ENCODE measurements at regions not wholly inside any gene's neighbourhood (a gene's known extent, or its start where the extent isn't known, plus 50 kb on each side); places are given as distances from the start of the nearest gene placed in this dataset.

DNA sequence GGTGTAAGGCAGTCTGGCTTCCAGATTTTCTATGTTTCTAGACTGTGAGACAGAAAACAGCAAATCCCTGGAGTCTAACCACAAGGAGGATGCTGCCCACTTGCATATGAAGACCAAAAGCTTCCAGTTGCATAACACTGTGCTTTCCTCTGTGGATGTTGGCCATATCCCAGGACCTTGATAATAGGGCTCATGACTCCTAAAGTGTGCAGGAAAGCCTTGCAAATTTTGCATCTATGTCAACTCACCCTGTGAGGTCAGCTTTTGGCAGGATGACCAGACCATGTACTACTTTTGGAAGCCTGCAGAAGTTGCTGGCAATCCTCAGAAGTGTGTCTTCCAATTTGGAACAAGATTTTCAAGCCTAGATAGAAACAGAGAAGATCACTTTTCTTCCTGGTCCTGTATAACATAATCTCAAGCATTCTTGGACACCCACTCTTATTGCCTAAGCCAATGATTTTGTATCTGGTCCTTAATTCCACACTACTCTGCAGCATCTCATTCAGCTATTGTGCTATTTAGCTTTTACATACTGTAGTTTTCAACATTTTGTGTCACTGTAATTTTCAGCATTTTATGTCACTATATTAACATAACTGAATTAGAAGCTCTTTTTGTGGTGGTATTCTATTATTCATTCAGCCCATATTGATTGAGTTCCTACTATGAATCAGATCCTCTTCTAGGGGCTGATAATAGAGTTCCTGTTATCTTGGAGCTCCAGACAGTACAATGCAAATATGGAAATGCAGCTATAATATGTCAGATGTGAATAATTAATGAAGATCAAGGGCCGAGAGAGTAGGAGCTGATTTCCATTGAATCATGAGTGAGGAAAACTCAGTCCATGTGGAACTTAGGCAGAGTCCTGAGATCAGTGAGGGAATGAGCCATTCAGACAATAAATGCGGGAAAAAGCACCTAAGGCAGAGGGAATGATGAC lies 85.3 kb upstream of the RAB27B start:
- CTCF ChIA-PET (ENCODE audit: partially characterized antibody): interaction anchor here (1.4 kb wide), 1 partner anchor 32 kb away, joined by 4 read pairs; no protein-coding TSS in a partner anchor
- Histone ChIP-seq H3K18ac (ENCODE audit: extremely low read depth, low read length) (no peak overlapping the region), H4K5ac (ENCODE audit: insufficient read length, low read depth, low read length) (no peak overlapping the region), H4K20me1 (replicated peaks in 1 of 2; ENCODE audit: control insufficient read depth in 1 of 2, insufficient read depth in 2 of 2, low read length in 2 of 2) (no peaks in the 10 kb centered on the region), H3K79me1 (ENCODE audit: low read depth, low read length) (no peaks in the 10 kb centered on the region), H2BK12ac (ENCODE audit: low read depth, low read length) (no peak overlapping the region), H4K8ac (ENCODE audit: extremely low read depth, insufficient read depth, low read length) (no peak overlapping the region), H2AFZ (ENCODE audit: low read length) (no peak overlapping the region), H2BK120ac (replicated peaks; ENCODE audit: low read depth, low read length) (no peak overlapping the region), H2BK5ac (ENCODE audit: low read depth, low read length) (no peak overlapping the region), H3K4ac (replicated peaks; ENCODE audit: insufficient read length, low read depth, low read length) (no peak overlapping the region), H3K36me3 (ENCODE audit: control insufficient read depth in 2 of 4, insufficient read depth in 4 of 4, low read length in 3 of 4) (no peaks in the 10 kb centered on the region), H3K27ac (ENCODE audit: low read depth, low read length) (no peak overlapping the region), H3K4me3 (ENCODE audit: extremely low read depth in 1 of 4, insufficient read depth in 2 of 4, low read depth in 3 of 4, low read length in 4 of 4) (no peak overlapping the region), H3K9me3 (ENCODE audit: insufficient read depth in 2 of 2, low read depth in 1 of 2, low read length in 1 of 2) (no peaks in the 10 kb centered on the region), H3K79me2 (ENCODE audit: control insufficient read depth in 1 of 2, insufficient read depth in 2 of 2, low read length in 2 of 2) (no peaks in the 10 kb centered on the region), H2AK5ac (ENCODE audit: low read depth, low read length) (no peak overlapping the region), H3K23ac (ENCODE audit: insufficient read length) (no peak overlapping the region), H3K4me2 (ENCODE audit: insufficient read depth in 1 of 2, low read depth in 2 of 2, low read length in 2 of 2) (no peak overlapping the region), H2BK20ac (ENCODE audit: low read length) (no peak overlapping the region), H3K4me1 (replicated peaks in 1 of 4; ENCODE audit: control insufficient read depth in 3 of 4, insufficient read depth in 4 of 4, low read length in 3 of 4) (no peaks in the 10 kb centered on the region), H3K56ac (replicated peaks; ENCODE audit: insufficient read length, low read depth, low read length) (no peak overlapping the region), H2BK15ac (ENCODE audit: low read length) (no peak overlapping the region), H3K27me3 (replicated peaks in 1 of 4; ENCODE audit: control insufficient read depth in 3 of 4, extremely low read depth in 1 of 4, insufficient read depth in 3 of 4, low read length in 3 of 4) (no peaks in the 10 kb centered on the region), H3K14ac (ENCODE audit: insufficient read length) (no peak overlapping the region), H3K9ac (replicated peaks in 1 of 4; ENCODE audit: extremely low read depth in 1 of 4, low read depth in 3 of 4, low read length in 3 of 4) (no peak overlapping the region), H4K91ac (replicated peaks; ENCODE audit: insufficient read length, low read length) (no peak overlapping the region), H3K23me2 (ENCODE audit: low read depth, low read length) (no peaks in the 10 kb centered on the region)
- no peak for FAIRE-seq
- no peak for DNase-seq (ENCODE audit: low read depth in 1 of 2, low spot score in 2 of 2)
- 78% methylated on average over 2 of the region's 2 CpGs; no CpG with 5 or more reads in 1 of the 2 experiments for WGBS, 2 experiments (ENCODE audit: extremely low coverage in 1 of 2, insufficient coverage in 1 of 2, insufficient read length in 1 of 2, insufficient replicate concordance in 2 of 2, low coverage in 1 of 2, low lambda C conversion rate in 2 of 2, missing lambda C conversion rate in 1 of 2)
- POLR2A ChIA-PET (ENCODE audit: partially characterized antibody): no interaction called here
- TF ChIP-seq NRF1 (IDR thresholded peaks at IDR 0.05; ENCODE audit: low read depth, low read length) (no peak), TCF12 (IDR thresholded peaks at IDR 0.05; ENCODE audit: low read depth, low read length) (no peak), RXRA (IDR thresholded peaks at IDR 0.05; ENCODE audit: insufficient read depth, low read depth, low read length) (no peak), NANOG (IDR thresholded peaks at IDR 0.05; ENCODE audit: insufficient read depth, low read depth, low read length, poor library complexity, severe bottlenecking) (no peak), SP2 (IDR thresholded peaks at IDR 0.05; ENCODE audit: low read length) (no peak)
- TF ChIP-seq, protein P1, sequence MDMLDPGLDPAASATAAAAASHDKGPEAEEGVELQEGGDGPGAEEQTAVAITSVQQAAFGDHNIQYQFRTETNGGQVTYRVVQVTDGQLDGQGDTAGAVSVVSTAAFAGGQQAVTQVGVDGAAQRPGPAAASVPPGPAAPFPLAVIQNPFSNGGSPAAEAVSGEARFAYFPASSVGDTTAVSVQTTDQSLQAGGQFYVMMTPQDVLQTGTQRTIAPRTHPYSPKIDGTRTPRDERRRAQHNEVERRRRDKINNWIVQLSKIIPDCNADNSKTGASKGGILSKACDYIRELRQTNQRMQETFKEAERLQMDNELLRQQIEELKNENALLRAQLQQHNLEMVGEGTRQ (IDR thresholded peaks at IDR 0.05; ENCODE audit: low read length): no peak
- TF ChIP-seq, protein P2, sequence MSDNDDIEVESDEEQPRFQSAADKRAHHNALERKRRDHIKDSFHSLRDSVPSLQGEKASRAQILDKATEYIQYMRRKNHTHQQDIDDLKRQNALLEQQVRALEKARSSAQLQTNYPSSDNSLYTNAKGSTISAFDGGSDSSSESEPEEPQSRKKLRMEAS (IDR thresholded peaks at IDR 0.05): no peak

Data from H1 (cell line).